ENCODE measurements at regions not wholly inside any gene's neighbourhood (a gene's known extent, or its start where the extent isn't known, plus 50 kb on each side); places are given as distances from the start of the nearest gene placed in this dataset.
"Not testable (repeated sequence)": the region's sequence is repeated elsewhere in the genome, so short reads cannot be mapped to it uniquely, and the experiment has no call there.

DNA sequence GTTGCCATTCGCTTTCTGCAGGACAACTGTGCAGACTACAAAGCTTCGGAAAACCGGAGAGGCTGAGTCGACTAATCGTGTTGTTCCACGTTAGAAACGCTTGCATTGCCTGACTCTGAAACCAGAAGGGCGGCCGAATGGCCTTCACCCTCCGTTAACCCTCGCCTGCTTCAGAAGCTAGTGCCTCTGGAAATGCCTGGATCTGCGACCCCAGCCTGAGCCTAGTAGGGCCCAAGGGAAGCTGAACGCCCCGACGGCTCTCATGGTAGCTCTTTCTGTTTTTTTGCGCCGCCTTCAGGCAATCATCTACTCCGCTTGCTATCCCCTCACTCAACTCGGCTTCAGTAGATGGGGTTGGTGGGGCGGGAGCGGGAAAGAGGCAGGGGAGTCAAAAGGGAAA lies 117.3 kb downstream of the PPIAL4A start:
- not testable (repeated sequence) for DNase-seq (ENCODE audit: low spot score)

DNA sequence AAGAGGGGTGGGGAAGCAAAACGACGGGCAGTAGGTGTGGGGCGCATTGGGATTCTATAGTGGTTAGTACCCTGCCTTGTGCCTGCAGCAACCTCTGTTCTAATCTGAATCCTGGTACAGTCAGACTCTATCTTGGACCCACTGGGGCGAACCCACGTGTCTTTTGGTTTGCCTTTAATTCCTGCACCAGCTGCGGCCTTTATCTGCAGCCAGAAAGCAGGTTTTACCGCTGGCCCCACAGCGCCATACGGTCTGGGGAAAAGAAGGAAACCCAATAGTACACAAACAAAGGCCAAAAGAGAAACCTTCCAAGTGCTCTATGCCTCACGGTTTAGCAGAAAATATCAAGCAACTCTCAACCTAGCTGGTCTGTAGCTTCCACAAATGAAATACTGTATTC lies 118.2 kb downstream of the PPIAL4A start:
- DNase-seq (ENCODE audit: low spot score), result not testable (repeated sequence)

DNA sequence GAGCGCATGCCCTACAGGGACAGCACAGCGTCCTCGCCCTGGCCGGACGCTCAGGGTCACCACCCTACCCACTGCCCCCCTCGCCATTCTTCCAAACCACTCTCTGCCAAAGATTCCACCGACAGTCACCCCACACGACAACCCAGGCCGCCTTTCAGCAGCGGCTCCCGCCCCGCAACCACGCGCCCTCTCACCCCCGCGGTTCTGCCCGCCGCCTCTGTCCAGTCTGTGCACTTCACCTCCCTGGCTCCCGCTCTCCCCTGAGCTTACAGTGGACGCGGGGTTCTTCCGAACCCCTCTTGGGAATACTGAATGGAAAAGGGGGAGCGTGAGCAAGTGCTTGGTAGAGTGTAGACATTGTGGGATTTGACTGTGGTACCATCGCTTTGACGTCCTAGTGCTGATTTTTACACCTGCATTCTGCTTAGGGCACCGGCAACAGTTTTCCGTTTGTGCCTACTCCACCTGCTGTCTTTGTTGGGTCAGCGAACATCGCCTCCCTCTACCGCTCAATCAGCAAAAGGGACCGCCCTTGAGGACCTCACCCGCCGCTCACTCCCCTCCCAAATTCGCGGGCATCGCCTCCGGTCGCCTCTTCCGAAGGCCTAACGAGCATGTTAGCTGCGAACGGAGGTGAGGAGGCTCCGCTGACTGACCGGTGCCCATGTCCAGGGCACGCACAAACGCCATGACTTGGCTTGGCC lies 119.1 kb downstream of the PPIAL4A start:
- not testable (repeated sequence) for DNase-seq (ENCODE audit: low spot score)

DNA sequence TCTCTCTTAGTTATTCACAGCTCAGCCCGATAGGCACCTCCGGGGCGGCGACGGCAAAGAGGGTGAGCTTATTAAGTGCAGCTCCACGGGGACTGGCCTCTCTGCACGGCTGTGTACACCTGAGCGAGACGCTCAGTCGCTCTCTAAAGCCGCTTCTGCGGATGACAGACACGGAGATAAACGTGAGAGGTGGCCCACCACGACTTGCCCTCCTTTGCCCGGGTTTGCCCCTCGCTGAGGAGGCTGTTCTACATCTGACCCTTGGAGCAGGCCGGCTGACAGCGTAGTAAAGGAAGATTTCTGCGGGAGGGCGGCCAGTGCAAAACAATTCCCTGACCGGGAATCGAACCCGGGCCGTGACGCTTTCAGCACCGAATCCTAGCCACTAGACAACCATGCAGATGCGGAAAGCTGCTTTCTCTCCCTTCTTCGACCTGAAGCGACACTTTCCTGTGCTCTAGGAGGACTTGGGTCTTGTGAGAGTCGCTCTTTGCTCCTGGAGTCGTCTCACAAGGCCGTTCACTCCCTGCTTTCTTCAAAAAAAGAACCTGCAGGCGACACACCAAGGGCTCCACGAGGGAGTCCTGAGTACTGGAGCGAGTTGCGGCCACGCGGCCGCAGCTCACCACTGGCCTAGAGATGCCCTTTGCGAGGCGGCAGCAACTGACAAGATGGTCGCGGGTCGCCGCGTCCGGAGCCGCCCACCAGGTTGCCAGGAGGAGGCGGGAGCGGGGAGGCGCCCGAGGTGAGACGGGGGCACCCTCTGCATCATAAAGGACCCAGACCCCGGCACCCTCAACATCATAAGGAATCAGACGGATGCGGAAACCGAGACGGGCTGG lies 119.9 kb downstream of the PPIAL4A start:
- not testable (repeated sequence) for DNase-seq (ENCODE audit: low spot score)

DNA sequence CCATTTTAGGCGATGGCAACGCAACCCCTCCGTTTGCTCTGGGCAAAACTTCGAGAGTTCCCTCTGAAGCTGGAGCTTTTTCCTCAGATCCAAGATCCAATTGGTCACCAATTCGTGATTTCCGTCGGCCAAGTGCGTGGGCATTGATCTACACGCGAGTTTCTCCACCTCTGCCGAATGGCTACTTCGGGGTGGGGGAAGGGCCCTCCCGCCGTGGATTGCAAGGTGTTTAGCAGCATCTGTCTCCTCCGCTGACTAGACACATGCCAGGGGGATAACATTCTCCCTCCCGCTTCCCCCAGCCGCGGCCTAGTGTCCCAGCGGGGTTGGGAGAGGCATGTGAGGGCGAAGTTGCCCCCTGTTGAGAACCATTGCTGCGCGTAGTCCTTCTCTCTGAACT lies 120.6 kb downstream of the PPIAL4A start:
- not testable (repeated sequence) for DNase-seq (ENCODE audit: low spot score)

DNA sequence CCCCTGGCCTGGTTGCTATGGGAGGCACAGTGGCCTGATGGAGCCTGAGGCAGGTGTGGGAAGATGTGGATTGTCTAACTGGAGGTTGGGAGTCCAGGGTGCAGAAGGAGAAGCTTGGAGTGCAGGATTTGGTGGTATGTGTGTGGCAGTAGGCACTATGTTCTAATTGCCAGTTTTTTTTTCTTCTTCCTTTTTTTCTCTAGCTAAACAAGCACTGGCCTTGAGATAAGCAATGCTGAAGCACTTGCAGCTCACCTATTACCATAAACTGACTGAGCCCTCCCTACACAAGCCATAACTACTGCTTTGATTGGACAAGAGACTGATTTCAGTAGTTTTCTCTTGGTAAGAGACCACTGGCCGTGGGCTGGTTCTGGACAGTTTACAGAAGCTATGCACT lies 123.6 kb downstream of the PPIAL4A start:
- DNase-seq (ENCODE audit: low spot score), result not testable (repeated sequence)

DNA sequence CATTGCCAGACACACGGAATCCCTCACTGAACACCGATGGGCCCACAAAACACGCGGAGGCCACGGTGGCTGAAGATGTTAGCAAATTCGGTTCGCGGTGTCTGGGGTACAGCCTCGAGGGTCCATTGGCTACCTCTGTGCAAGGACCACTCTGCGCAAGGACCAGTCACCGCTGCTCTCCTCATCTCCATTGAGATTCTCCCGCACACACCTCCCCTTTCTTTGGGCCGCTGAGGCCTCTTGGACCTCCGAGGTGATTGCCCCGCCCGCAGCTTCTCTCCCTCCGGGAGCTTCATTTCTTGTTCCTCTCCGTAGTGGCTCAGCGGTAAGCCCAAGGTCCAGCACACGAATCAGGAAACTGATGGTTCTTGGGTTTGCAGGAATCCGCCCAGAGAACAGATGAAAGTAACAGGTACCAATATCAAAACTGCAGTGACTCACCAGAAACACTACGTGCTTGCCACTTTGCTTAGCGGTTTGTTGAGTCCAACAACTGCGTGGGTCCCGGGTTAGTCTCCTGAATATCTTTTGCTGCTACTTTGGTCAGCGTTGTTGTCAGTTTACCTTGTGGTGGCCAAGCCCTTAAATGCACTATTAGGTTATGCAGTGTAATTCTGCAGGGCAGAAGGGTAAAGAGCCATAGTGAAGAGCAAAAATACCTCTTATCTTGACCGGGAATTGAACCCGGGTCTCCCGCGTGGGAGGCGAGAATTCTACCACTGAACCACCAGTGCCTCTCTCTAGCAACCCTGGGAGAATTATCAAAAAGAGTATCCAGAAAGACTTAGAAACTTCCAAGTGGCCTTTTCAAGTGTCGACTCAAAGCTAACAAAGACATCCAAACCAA lies 126.8 kb downstream of the PPIAL4A start:
- DNase-seq (ENCODE audit: low spot score), result peak; percentile 4

DNA sequence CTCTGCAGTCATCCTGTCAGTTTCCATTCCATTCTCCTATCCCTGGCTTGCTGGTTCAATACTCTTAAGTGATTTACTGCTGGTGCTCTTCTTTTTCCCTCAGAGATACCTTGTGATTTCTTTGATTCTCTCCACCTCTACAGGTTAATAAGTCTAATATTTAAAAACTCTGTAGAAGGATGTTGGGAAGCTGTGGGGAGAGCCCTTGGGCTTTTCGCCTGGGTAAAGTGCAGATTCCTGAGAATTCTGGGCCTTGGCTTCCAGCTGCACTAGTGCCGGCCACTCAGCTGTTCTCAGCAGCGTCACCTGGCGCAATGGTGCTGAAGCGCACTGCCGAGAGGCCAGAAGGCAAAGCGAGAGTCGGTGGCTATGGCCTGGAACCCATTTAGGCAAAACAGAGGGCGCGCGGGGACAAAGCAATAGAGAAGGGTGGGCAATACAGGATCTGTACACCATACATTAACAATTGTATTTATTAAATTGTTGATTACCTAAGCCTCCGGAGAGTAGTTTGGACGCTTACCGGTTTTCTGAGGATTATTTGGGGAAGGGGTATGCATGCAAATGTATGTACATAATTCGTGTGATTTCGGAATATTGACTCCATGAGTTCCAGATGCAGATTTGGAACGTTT lies 130.3 kb downstream of the PPIAL4A start:
- not testable (repeated sequence) for DNase-seq (ENCODE audit: low spot score)

DNA sequence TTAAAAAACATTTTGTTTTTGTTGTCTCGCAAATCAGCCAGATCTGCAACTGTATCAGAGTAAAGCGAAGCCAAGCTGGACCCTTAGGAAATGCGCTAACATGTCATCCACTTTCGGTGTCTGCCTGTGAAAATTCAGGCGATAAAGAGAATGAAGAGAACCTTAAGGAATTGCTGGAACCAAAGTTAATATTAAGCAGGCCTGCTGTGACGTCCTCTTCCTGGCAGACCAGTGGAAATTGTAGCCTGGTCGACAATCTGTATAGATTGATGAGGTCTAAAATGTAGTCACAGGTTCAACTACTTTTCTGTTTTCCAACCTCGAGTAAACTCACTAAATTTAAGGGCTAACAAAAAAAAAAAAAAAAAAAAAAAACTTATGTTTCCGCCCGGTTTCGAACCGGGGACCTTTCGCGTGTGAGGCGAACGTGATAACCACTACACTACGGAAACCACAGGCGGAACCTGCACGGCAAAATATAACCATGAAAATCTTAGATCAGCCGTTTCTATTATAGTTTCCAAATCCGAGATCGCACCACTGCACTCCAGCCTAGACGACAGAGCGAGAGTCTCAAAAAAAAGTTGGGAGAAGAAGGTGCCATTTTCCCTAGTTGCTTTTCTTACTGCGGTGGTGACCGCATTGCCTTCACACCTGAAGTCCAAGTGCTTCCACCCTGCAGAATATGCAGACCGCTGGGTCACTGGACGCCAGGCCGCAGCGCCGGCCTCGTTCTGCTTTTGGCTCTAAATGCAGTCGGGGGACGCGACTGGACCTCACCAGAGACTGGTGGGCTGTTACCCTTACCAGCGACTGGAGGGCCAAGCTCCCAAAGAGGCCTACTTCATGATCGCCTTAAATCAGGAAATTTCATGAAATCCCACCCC lies 131.0 kb downstream of the PPIAL4A start:
- DNase-seq (ENCODE audit: low spot score), result not testable (repeated sequence)

DNA sequence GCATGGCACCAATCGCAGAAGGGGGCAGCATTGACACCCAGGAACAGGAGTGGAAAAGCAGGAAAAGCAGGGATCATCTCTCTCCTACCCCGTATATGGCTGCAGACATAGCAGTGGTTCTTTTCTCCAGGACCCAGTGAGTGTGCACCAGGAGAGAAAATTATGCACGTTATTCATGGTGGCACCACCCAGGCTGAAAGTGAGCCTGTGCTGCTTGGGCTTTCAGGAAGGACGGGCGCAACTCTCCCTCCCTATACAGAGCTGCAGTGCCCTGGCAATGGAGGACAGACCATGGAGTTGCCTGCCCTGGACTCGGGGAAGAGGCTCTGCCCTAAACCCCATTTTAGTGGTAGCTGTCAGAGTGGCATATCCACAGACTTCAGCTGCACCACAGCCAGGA lies 132.1 kb downstream of the PPIAL4A start:
- DNase-seq (ENCODE audit: low spot score), result not testable (repeated sequence)

DNA sequence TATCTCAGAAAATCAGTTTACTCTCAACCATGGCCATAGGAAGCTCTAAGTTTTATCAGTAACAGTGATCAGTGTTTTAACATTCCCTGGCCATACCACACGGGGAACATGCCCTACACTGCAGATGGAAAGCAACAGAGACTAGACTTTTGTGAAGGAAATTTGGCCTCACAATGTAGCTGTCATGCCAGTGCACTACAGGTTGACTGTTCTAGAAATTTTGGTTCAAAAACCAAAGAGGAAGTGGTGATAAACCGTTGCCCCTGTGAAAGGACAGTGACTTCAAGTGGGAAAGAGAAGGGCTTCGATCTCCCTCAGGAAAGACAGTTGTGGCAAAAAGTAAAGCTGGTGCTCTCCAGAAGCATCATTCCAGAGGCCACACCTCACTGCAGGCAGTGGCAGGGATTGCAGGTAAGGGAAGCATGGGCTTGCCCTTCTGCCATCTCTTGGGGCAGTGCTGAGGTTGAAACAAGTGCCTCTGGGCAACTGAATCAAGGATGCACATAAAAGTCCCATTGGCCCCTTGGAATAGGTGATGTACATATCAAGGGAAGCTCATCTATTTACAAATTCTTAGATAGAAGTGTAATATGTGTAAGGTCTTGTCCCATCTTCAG lies 143.4 kb downstream of the PPIAL4A start:
- DNase-seq (ENCODE audit: low spot score), result not testable (repeated sequence)

DNA sequence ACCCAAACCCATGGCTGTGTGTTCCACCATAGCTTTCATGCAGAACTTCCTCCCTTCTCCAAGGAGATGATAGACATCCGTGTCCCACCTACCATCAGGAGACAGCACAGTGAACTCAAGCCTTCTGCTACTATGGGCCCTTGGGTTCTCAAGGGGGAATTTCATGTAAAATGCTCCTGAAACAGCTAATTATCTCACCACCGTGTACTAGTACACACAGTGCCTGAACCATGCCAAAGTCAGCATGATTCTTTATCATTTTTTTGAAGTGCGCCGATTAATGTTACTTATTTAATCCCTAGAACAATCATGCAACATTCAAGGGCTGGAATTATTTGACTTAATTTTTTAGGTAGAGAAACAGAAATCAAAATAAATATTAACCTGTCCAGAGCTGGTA lies 147.2 kb downstream of the PPIAL4A start:
- DNase-seq (ENCODE audit: low spot score), result not testable (repeated sequence)

DNA sequence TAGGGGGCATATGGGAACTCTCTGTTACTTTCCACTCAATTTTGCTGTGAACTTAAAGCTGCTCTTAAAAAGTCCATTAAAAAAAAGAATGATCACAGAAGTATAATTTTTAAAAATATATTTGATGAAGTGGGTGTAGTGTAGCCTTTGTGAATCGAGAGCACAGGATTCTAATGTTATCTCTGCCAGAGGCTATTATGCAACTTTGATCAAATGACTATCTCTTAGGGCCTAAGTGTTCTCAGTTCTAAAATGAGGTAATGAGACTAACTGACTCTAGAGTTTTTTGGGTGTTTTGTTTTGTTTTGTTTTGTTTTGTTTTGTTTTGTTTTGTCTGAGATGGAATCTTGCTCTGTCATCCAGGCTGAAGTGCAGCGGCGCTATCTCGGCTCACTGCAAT lies 143.2 kb downstream of the FAM72B start:
- not testable (repeated sequence) for DNase-seq (ENCODE audit: low spot score)

DNA sequence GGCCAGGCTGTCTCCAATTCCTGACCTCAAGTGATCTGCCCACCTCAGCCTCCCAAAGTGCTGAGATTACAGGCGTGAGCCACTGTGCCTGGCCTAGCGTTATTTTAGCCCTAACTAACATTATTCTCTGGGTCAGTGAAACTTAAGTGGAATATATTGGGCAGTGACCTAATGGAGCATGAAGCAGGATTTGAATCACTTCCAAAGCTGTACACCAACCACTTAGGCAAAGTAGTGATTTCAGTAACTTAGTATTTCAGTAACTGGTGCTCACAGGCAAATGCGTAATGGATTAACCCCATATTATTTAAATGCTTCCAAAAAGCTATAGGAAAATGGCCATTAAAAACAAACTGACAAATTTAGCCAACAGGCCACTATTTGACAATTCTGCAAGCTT lies 142.6 kb downstream of the FAM72B start:
- DNase-seq (ENCODE audit: low spot score), result not testable (repeated sequence)

DNA sequence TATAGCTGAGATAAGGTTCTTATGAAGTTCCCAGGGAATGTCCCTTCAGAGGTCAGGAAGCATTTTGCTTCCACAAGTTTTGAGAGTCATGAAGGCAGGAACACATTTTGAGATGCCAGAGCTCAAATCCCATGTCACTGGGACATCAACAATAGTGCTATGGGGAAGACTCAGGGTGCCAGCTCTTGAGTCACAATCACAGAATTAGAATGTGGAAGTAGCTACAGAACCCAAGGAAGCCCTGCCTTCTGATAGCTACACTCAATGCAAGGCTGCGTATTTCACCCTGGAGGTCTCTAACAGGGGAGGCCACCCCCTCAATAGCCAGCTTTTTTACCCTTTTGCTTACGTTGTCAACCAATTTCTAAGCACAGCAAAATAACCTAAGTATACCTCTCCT lies 141.3 kb downstream of the FAM72B start:
- not testable (repeated sequence) for DNase-seq (ENCODE audit: low spot score)

DNA sequence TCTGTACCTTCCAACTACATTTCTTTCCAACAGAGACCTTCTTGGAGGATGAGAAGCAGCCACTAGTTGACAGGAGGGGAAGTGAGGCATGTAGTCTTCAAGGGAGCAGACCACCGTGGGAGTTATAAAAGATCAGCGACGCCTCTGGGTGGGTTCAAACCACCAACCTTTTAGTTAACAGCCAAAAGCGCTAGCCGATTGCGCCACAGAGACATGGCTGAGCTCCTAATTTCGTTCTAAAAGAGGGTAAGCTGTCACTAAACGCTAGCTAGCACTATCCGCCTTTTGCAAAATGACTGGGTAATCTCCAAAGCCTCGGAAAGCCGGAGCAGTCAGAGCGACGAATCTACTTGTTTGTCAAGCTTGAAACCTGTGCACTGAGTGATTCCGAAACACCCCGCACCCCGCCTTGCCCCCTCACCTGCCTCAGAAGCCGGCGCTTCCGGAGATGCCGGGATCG lies 135.8 kb downstream of the FAM72B start:
- not testable (repeated sequence) for DNase-seq (ENCODE audit: low spot score)

DNA sequence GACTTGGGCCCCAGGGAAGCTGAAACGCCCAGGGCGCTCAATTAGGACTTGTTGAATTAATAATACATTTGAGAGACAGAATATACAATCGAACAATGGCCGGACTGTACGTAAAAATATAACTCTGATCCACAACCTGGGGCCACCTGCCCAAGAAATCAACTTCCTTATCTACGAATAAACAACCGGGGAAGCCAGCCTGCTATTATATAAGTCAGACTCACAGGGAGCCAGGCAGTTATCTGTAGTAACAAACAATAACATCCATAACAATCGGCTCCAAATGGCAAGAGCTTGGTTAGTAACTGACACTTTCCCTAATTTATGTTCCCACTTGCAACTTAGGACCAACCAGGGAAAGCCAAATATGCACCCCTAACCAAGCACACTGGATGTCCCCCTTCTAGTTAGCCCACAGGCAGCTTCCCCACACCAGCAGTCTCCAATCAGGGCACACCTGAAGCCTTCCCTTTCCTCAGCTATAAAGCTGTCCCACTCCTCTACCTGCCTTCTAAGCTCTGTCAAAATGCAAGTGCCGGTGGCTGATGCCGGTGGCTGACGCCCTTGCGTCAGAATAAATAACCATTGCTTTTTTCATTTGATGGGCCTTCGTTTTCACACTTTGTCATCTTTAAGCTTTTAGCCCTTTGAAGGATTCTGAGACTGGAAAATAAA lies 135.2 kb downstream of the FAM72B start:
- not testable (repeated sequence) for DNase-seq (ENCODE audit: low spot score)

DNA sequence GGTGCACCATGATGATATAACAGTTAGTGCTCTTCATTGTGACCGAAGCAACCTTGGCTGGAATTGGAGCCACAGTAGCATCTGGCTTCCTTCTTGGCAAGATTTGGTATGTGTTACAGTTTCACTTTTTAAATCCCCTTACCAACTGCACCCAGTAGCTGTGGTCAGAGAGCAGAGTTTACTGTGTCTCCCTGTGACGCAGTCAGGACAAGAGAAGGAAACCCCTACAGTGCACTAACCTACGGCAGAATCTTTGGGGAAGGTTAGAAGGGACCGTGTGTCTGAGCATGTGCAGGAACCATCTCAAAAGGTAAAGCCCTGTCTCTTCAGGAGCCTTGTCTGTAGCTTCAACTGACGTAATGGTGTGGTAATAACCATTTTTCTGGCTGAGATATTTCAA lies 134.0 kb downstream of the FAM72B start:
- DNase-seq (ENCODE audit: low spot score), result not testable (repeated sequence)

DNA sequence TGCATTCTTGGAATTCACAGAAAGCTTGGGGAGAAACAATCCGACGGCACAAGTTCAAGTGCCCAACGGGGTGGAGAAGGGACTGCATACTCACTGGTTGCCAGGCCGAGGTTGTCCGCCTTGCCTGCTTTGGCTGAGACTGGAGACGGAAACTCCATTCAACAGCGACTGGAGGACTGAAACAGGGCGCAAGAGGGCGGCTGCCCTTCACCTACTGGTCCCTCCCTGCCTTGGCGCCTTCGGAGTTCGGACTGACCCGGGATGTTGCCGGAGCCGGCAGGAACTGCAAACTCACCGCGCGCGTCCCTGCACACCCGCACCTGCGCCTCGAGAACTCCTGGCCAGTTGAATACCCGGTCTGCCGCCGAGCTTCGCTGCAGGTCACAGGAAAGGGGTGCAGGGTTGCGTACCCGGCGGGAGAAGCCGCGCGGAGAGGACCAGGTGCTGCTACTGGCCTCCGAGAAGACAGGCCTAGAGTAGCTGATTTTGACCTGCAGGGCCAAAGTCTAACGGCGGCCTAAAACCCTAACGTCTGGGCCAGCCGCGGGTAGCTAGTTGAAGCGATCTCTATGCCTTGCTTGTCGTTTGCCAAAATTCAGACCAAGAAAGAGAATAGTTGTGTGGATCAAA lies 132.9 kb downstream of the FAM72B start:
- not testable (repeated sequence) for DNase-seq (ENCODE audit: low spot score)
